IMR-90 (cell line): ENCODE measurements at regions not wholly inside any gene's neighbourhood (a gene's known extent, or its start where the extent isn't known, plus 50 kb on each side); places are given as distances from the start of the nearest gene placed in this dataset.

Source experiments
- ATAC-seq: fragments of 200-7000 bp; cut with Tn5 transposase; 2 replicates; pipeline ENCODE4 v1.9.1; 2020; ENCODE audit warnings: low read depth, mild to moderate bottlenecking, moderate library complexity
- BruUV-seq: library from RNA; stranded (reverse); fragments of 400-500 nt; replicated peaks from 2 replicates; lab custom pipeline; 2021; lab: Mats Ljungman, UMichigan
- CTCF ChIA-PET: fragments of 300-600 bp; formaldehyde crosslinking; extraction: SDS; loops from one replicate; lab custom pipeline; 2021; ENCODE audit warnings: antibody characterized with exemption; lab: Yijun Ruan, JAX
- POLR2A ChIA-PET: fragments of 300-600 bp; sonication (Branson Sonifier 250); formaldehyde crosslinking; loops from one replicate; lab custom pipeline; 2022; ENCODE audit warnings: antibody characterized with exemption; ENCODE audit not compliant: unreplicated experiment; lab: Charles Lee
- DNase-seq: peaks from one replicate; pipeline ENCODE4 v3.0.0; 2013
- H2AFZ ChIP-seq: replicated peaks from 2 replicates; pipeline ENCODE3; 2013; ENCODE audit warnings: low read length, mild to moderate bottlenecking; ENCODE audit not compliant: poor library complexity
- H2AK5ac ChIP-seq: 2 replicates; pipeline ENCODE4 v1.6.1; 2013; ENCODE audit warnings: low read depth, low read length, inconsistent platforms
- H2AK9ac ChIP-seq: replicated peaks from 2 replicates; pipeline ENCODE3; 2013; ENCODE audit warnings: mild to moderate bottlenecking, low read depth, low read length, moderate library complexity; ENCODE audit not compliant: poor library complexity
- H2BK120ac ChIP-seq: 2 replicates; pipeline ENCODE4 v1.6.1; 2013; ENCODE audit warnings: low read depth, low read length, inconsistent platforms
- H2BK15ac ChIP-seq: 3 replicates; pipeline ENCODE4 v1.6.1; 2013; ENCODE audit warnings: low read depth, low read length, inconsistent platforms
- H2BK20ac ChIP-seq: 2 replicates; pipeline ENCODE4 v1.6.1; 2013; ENCODE audit warnings: low read depth, mild to moderate bottlenecking, inconsistent platforms, low read length, moderate library complexity
- H2BK5ac ChIP-seq: 2 replicates; pipeline ENCODE4 v1.6.1; 2013; ENCODE audit warnings: mild to moderate bottlenecking, low read depth, low read length, inconsistent platforms; ENCODE audit not compliant: poor library complexity, severe bottlenecking
- H3K14ac ChIP-seq: replicated peaks from 2 replicates; pipeline ENCODE4 v1.6.1; 2013; ENCODE audit warnings: low read depth, low read length, inconsistent platforms
- H3K18ac ChIP-seq: 2 replicates; pipeline ENCODE4 v1.6.1; 2013; ENCODE audit warnings: low read depth, low read length, control low read depth
- H3K23ac ChIP-seq: 2 replicates; pipeline ENCODE4 v1.6.1; 2013; ENCODE audit warnings: low read depth, low read length, inconsistent platforms
- H3K27ac ChIP-seq: 2 replicates; pipeline ENCODE4 v1.5.1; 2013; ENCODE audit warnings: mild to moderate bottlenecking, control low read depth, low read length; ENCODE audit not compliant: insufficient read depth
- H3K27me3 ChIP-seq: 2 replicates; pipeline ENCODE4 v1.6.1; 2013; ENCODE audit warnings: low read length; ENCODE audit not compliant: control insufficient read depth, insufficient read depth
- H3K36me3 ChIP-seq: 2 replicates; pipeline ENCODE4 v1.6.1; 2013; ENCODE audit warnings: low read length, mixed read lengths; ENCODE audit not compliant: control insufficient read depth, insufficient read depth
- H3K4ac ChIP-seq: 2 replicates; pipeline ENCODE4 v1.6.1; 2013; ENCODE audit warnings: low read depth, low read length, inconsistent platforms
- H3K4me1 ChIP-seq: 2 replicates; pipeline ENCODE4 v1.6.1; 2013; ENCODE audit warnings: low read length, mixed read lengths; ENCODE audit not compliant: control insufficient read depth, insufficient read depth
- H3K4me2 ChIP-seq: 2 replicates; pipeline ENCODE4 v1.6.1; 2013; ENCODE audit warnings: low read depth, mild to moderate bottlenecking, control low read depth, low read length, moderate library complexity
- H3K4me3 ChIP-seq: 2 replicates; pipeline ENCODE4 v1.5.1; 2013; ENCODE audit warnings: low read depth, mild to moderate bottlenecking, control low read depth, low read length, moderate library complexity; ENCODE audit not compliant: insufficient read depth
- H3K56ac ChIP-seq: 2 replicates; pipeline ENCODE4 v1.6.1; 2013; ENCODE audit warnings: low read length, inconsistent platforms; ENCODE audit not compliant: insufficient read depth; ENCODE audit errors: extremely low read depth
- H3K79me1 ChIP-seq, 2 experiments: 2 replicates each; pipeline ENCODE4 v1.6.1; 2013; ENCODE audit warnings: low read length in 2 of 2, inconsistent platforms in 1 of 2, low read depth in 1 of 2
- H3K9ac ChIP-seq: 2 replicates; pipeline ENCODE4 v1.6.1; 2013; ENCODE audit warnings: low read depth, low read length, control low read depth
- H3K9me1 ChIP-seq: 2 replicates; pipeline ENCODE4 v1.6.1; 2013; ENCODE audit warnings: low read length, inconsistent platforms; ENCODE audit not compliant: insufficient read depth
- H3K9me3 ChIP-seq: 2 replicates; pipeline ENCODE4 v1.6.1; 2013; ENCODE audit warnings: low read length; ENCODE audit not compliant: control insufficient read depth, insufficient read depth
- H4K20me1 ChIP-seq: 2 replicates; pipeline ENCODE4 v1.6.1; 2013; ENCODE audit warnings: low read length, inconsistent platforms; ENCODE audit not compliant: insufficient read depth
- H4K5ac ChIP-seq: 2 replicates; pipeline ENCODE4 v1.6.1; 2013; ENCODE audit warnings: mild to moderate bottlenecking, low read depth, low read length, control low read depth
- H4K8ac ChIP-seq, 2 experiments: 2 replicates each; pipeline ENCODE4 v1.6.1; 2013; ENCODE audit warnings: low read depth in 2 of 2, low read length in 2 of 2, control low read depth in 1 of 2, inconsistent platforms in 1 of 2
- H4K91ac ChIP-seq: 2 replicates; pipeline ENCODE4 v1.6.1; 2013; ENCODE audit warnings: low read depth, low read length, inconsistent platforms; ENCODE audit not compliant: insufficient read depth
- BHLHE40 ChIP-seq: fragments of 150-350 bp; IDR thresholded peaks from 2 replicates; pipeline ENCODE4 v1.6.1; 2016; ENCODE audit warnings: mild to moderate bottlenecking, low read depth, low read length
- CEBPB ChIP-seq: IDR thresholded peaks from 2 replicates; pipeline ENCODE4 v1.6.1; 2012; ENCODE audit warnings: low read depth, low read length, improper control_type of control experiment
- CHD1 ChIP-seq: IDR thresholded peaks from 2 replicates; pipeline ENCODE4 v1.6.1; 2012; ENCODE audit warnings: low read depth, low read length, improper control_type of control experiment
- FOS ChIP-seq: fragments of 150-350 bp; IDR thresholded peaks from 2 replicates; pipeline ENCODE4 v1.6.1; 2016; ENCODE audit warnings: low read depth, low read length
- MAFK ChIP-seq: IDR thresholded peaks from 2 replicates; pipeline ENCODE4 v1.6.1; 2012; ENCODE audit warnings: low read depth, low read length, improper control_type of control experiment
- MAZ ChIP-seq: IDR thresholded peaks from 2 replicates; pipeline ENCODE4 v1.6.1; 2012; ENCODE audit warnings: low read depth, mild to moderate bottlenecking, low read length, improper control_type of control experiment, moderate library complexity, borderline replicate concordance
- MXI1 ChIP-seq: IDR thresholded peaks from 2 replicates; pipeline ENCODE4 v1.6.1; 2012; ENCODE audit warnings: low read depth, mild to moderate bottlenecking, low read length, moderate library complexity, borderline replicate concordance
- NFE2L2 ChIP-seq: fragments of 150-350 bp; IDR thresholded peaks from 2 replicates; pipeline ENCODE4 v1.6.1; 2016; ENCODE audit warnings: low read depth, mild to moderate bottlenecking, low read length
- POLR2A ChIP-seq: IDR thresholded peaks from 2 replicates; pipeline ENCODE4 v1.6.1; 2012; ENCODE audit warnings: mild to moderate bottlenecking, low read depth, low read length
- RAD21 ChIP-seq: IDR thresholded peaks from 2 replicates; pipeline ENCODE4 v1.6.1; 2012; ENCODE audit warnings: low read length, improper control_type of control experiment
- RCOR1 ChIP-seq: IDR thresholded peaks from 2 replicates; pipeline ENCODE4 v1.6.1; 2012; ENCODE audit warnings: mild to moderate bottlenecking, low read length, improper control_type of control experiment; ENCODE audit not compliant: insufficient replicate concordance
- RFX5 ChIP-seq: IDR thresholded peaks from 2 replicates; pipeline ENCODE4 v1.8.0; 2012; ENCODE audit warnings: low read depth, mild to moderate bottlenecking, low read length, moderate library complexity
- SMC3 ChIP-seq: fragments of 150-350 bp; IDR thresholded peaks from 2 replicates; pipeline ENCODE4 v1.6.1; 2016; ENCODE audit warnings: low read depth, mild to moderate bottlenecking, antibody characterized with exemption, low read length, moderate library complexity
- WGBS, 2 experiments: methylation state at CpG; one replicate each; pipeline versions ENCODE4 v1.1.5 to v1.1.7; 2013; ENCODE audit warnings: missing lambda C conversion rate in 2 of 2; ENCODE audit not compliant: insufficient read length in 1 of 2; ENCODE audit errors: extremely low coverage in 2 of 2; 5-methylcytosine and 5-hydroxymethylcytosine counted together
- dilution Hi-C: fragments of 300-500 bp; cut with HindIII; formaldehyde crosslinking; loops from one replicate; pipeline ENCODE4 v1.14.3; 2018; ENCODE audit warnings: low sequenced_read_pairs; ENCODE audit not compliant: unreplicated experiment
- in situ Hi-C: fragments of 300-500 bp; cut with MboI; formaldehyde crosslinking; loops from 3 replicates; pipeline ENCODE4 v1.14.3; 2019; ENCODE audit warnings: low sequenced_read_pairs, inconsistent platforms, mixed read lengths
- intact Hi-C: fragments of 100-400 bp; cut with micrococcal nuclease; formaldehyde crosslinking; loops from 2 replicates; pipeline ENCODE4 v1.10.0; 2022
- TF ChIP-seq, protein P1 (sequence below): fragments of 150-350 bp; IDR thresholded peaks from 2 replicates; pipeline ENCODE4 v1.6.1; 2016; ENCODE audit warnings: low read depth, mild to moderate bottlenecking, low read length, moderate library complexity, borderline replicate concordance
- TF ChIP-seq, protein P2 (sequence below): conservative IDR thresholded peaks from 2 replicates; pipeline ENCODE4 v1.5.1; 2012; ENCODE audit warnings: mild to moderate bottlenecking, low read depth, low read length, improper control_type of control experiment
- TF ChIP-seq, protein P3 (sequence below): fragments of 150-350 bp; IDR thresholded peaks from 2 replicates; pipeline ENCODE4 v1.6.1; 2017; ENCODE audit warnings: mild to moderate bottlenecking, antibody characterized with exemption, low read length, low read depth

DNA sequence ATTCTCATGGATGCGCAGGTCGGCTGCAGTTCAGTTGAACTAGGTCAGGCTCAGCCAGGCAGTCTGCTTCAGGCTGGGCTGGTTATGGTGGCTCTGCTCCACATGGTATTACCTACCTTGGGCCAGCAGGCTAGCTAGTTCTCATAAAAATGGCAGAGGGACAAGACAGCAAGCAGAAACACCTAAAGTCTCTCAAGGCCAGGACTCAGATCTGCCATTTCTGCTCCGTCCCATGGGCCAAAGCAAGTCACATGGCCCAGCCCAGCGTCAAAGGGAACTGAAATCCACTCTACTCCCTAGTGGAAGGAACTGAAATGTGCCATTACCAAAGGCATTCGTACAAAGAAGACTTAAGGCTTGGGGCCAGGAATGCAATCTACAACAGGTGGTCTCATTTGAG is 160.0 kb downstream of the TMEM132E start:
- H4K91ac ChIP-seq: no peak overlapping the region
- H3K56ac ChIP-seq: no peak overlapping the region
- H4K20me1 ChIP-seq: no peaks in the 10 kb centered on the region
- DNase-seq (no peak), ATAC-seq (no peak)
- H4K8ac ChIP-seq: no peak overlapping the region
- no peak overlapping the region for H3K23ac ChIP-seq
- POLR2A ChIA-PET: no interaction called here
- no peak overlapping the region for H2AFZ ChIP-seq
- no peaks in the 10 kb centered on the region for H3K27me3 ChIP-seq
- no peak for TF ChIP-seq POLR2A
- TF ChIP-seq NFE2L2: no peak
- TF ChIP-seq CEBPB: no peak
- no peak for TF ChIP-seq RFX5
- no peak for TF ChIP-seq RAD21
- TF ChIP-seq MAFK: no peak
- TF ChIP-seq, protein P1, sequence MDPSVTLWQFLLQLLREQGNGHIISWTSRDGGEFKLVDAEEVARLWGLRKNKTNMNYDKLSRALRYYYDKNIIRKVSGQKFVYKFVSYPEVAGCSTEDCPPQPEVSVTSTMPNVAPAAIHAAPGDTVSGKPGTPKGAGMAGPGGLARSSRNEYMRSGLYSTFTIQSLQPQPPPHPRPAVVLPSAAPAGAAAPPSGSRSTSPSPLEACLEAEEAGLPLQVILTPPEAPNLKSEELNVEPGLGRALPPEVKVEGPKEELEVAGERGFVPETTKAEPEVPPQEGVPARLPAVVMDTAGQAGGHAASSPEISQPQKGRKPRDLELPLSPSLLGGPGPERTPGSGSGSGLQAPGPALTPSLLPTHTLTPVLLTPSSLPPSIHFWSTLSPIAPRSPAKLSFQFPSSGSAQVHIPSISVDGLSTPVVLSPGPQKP: no peak
- TF ChIP-seq MXI1: no peak
- TF ChIP-seq SMC3: no peak
- no peak for TF ChIP-seq MAZ
- no peak for TF ChIP-seq CHD1
- TF ChIP-seq, protein P2, sequence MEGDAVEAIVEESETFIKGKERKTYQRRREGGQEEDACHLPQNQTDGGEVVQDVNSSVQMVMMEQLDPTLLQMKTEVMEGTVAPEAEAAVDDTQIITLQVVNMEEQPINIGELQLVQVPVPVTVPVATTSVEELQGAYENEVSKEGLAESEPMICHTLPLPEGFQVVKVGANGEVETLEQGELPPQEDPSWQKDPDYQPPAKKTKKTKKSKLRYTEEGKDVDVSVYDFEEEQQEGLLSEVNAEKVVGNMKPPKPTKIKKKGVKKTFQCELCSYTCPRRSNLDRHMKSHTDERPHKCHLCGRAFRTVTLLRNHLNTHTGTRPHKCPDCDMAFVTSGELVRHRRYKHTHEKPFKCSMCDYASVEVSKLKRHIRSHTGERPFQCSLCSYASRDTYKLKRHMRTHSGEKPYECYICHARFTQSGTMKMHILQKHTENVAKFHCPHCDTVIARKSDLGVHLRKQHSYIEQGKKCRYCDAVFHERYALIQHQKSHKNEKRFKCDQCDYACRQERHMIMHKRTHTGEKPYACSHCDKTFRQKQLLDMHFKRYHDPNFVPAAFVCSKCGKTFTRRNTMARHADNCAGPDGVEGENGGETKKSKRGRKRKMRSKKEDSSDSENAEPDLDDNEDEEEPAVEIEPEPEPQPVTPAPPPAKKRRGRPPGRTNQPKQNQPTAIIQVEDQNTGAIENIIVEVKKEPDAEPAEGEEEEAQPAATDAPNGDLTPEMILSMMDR: no peak
- no peak for TF ChIP-seq BHLHE40
- TF ChIP-seq FOS: no peak
- TF ChIP-seq RCOR1: no peak
- TF ChIP-seq, protein P3, sequence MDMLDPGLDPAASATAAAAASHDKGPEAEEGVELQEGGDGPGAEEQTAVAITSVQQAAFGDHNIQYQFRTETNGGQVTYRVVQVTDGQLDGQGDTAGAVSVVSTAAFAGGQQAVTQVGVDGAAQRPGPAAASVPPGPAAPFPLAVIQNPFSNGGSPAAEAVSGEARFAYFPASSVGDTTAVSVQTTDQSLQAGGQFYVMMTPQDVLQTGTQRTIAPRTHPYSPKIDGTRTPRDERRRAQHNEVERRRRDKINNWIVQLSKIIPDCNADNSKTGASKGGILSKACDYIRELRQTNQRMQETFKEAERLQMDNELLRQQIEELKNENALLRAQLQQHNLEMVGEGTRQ: no peak
- no peak overlapping the region for H2BK15ac ChIP-seq
- no peak overlapping the region for H3K4me2 ChIP-seq
- intact Hi-C loops: no loop called here
- BruUV-seq: no TSS peak
- H2BK5ac ChIP-seq: no peak overlapping the region
- H3K4me1 ChIP-seq: no peaks in the 10 kb centered on the region
- no peak overlapping the region for H4K5ac ChIP-seq
- no peak overlapping the region for H2AK5ac ChIP-seq
- H3K18ac ChIP-seq: no peak overlapping the region
- H3K4me3 ChIP-seq: no peak overlapping the region
- H2AK9ac ChIP-seq: no peak overlapping the region
- H2BK20ac ChIP-seq: no peak overlapping the region
- dilution Hi-C loops: no loop called here
- H3K36me3 ChIP-seq: no peaks in the 10 kb centered on the region
- H3K14ac ChIP-seq: no peak overlapping the region
- no peak overlapping the region for H2BK120ac ChIP-seq
- H3K79me1 ChIP-seq: no peaks in the 10 kb centered on the region
- H3K27ac ChIP-seq: no peak overlapping the region
- in situ Hi-C loops: no loop called here
- no peaks in the 10 kb centered on the region for H3K9me1 ChIP-seq
- no peaks in the 10 kb centered on the region for H3K9me3 ChIP-seq
- H3K4ac ChIP-seq: no peak overlapping the region
- CTCF ChIA-PET: no interaction called here
- 62% methylated on average over 3 of the region's 5 CpGs; no CpG with 5 or more reads in 1 of the 2 experiments for WGBS, 2 experiments
- no peak overlapping the region for H3K9ac ChIP-seq
